H1 (cell line): ENCODE measurements at regions not wholly inside any gene's neighbourhood (a gene's known extent, or its start where the extent isn't known, plus 50 kb on each side); places are given as distances from the start of the nearest gene placed in this dataset.

Source experiments
- CTCF ChIA-PET: fragments of 300-600 bp; sonication (Branson Sonifier 250); formaldehyde crosslinking; loops from one replicate; lab custom pipeline; 2021; ENCODE audit not compliant: partially characterized antibody; lab: Charles Lee
- POLR2A ChIA-PET: fragments of 300-600 bp; sonication (Branson Sonifier 250); formaldehyde crosslinking; loops from one replicate; lab custom pipeline; 2021; ENCODE audit warnings: inconsistent platforms; ENCODE audit not compliant: partially characterized antibody; lab: Charles Lee
- DNase-seq, 2 experiments: peaks; one replicate each; pipeline versions ENCODE4 v3.0.0 to v3.0.0-alpha.2; 2010 to 2022; ENCODE audit warnings: low spot score in 2 of 2, low read depth in 1 of 2, mixed read lengths in 1 of 2
- FAIRE-seq: peaks from 2 replicates; lab custom pipeline; 2011; peaks lifted over from hg19 to GRCh38; lab: Jason Lieb, UNC
- H2AFZ ChIP-seq: 2 replicates; pipeline ENCODE4 v1.8.1; 2012; ENCODE audit warnings: low read length, inconsistent platforms
- H2AK5ac ChIP-seq: 2 replicates; pipeline ENCODE4 v1.6.1; 2013; ENCODE audit warnings: low read depth, low read length
- H2BK120ac ChIP-seq: replicated peaks from 2 replicates; pipeline ENCODE3; 2013; ENCODE audit warnings: low read depth, low read length, inconsistent platforms
- H2BK12ac ChIP-seq: 2 replicates; pipeline ENCODE4 v1.6.1; 2013; ENCODE audit warnings: low read depth, low read length
- H2BK15ac ChIP-seq: 2 replicates; pipeline ENCODE4 v1.6.1; 2013; ENCODE audit warnings: low read length
- H2BK20ac ChIP-seq: 2 replicates; pipeline ENCODE4 v1.6.1; 2013; ENCODE audit warnings: low read length
- H2BK5ac ChIP-seq: 2 replicates; pipeline ENCODE4 v1.6.1; 2013; ENCODE audit warnings: low read depth, low read length
- H3K14ac ChIP-seq: 2 replicates; pipeline ENCODE4 v1.6.1; 2013; ENCODE audit warnings: inconsistent platforms; ENCODE audit not compliant: insufficient read length
- H3K18ac ChIP-seq: 2 replicates; pipeline ENCODE4 v1.6.1; 2013; ENCODE audit warnings: low read length; ENCODE audit errors: extremely low read depth
- H3K23ac ChIP-seq: 2 replicates; pipeline ENCODE4 v1.6.1; 2013; ENCODE audit warnings: inconsistent platforms; ENCODE audit not compliant: insufficient read length
- H3K23me2 ChIP-seq: 2 replicates; pipeline ENCODE4 v1.6.1; 2013; ENCODE audit warnings: low read depth, low read length
- H3K27ac ChIP-seq: 2 replicates; pipeline ENCODE4 v1.6.1; 2011; ENCODE audit warnings: low read depth, low read length, inconsistent platforms
- H3K27me3 ChIP-seq, 4 experiments: replicated peaks in 1 of 4; 1 replicate in 1 of 4; 2 replicates in 3 of 4; pipeline versions ENCODE4 v1.6.1 to v1.8.1; 2011 to 2013; ENCODE audit warnings: low read length in 3 of 4, mild to moderate bottlenecking in 3 of 4, inconsistent platforms in 2 of 4, mixed read lengths in 2 of 4, moderate library complexity in 1 of 4; ENCODE audit not compliant: control insufficient read depth in 3 of 4, insufficient read depth in 3 of 4; ENCODE audit errors: extremely low read depth in 1 of 4
- H3K36me3 ChIP-seq, 4 experiments: 2 replicates each; pipeline versions ENCODE4 v1.6.1 to v1.8.1; 2011 to 2013; ENCODE audit warnings: mild to moderate bottlenecking in 4 of 4, low read length in 3 of 4, moderate library complexity in 2 of 4, control low read depth in 1 of 4, inconsistent platforms in 1 of 4; ENCODE audit not compliant: insufficient read depth in 4 of 4, control insufficient read depth in 2 of 4
- H3K4ac ChIP-seq: replicated peaks from 2 replicates; pipeline ENCODE3; 2013; ENCODE audit warnings: low read length, low read depth, mixed read lengths, inconsistent platforms; ENCODE audit not compliant: insufficient read length
- H3K4me1 ChIP-seq, 4 experiments: replicated peaks in 1 of 4; 1 replicate in 1 of 4; 2 replicates in 3 of 4; pipeline versions ENCODE4 v1.6.1 to v1.8.1; 2011 to 2013; ENCODE audit warnings: low read length in 3 of 4, inconsistent platforms in 2 of 4, mixed read lengths in 1 of 4; ENCODE audit not compliant: insufficient read depth in 4 of 4, control insufficient read depth in 3 of 4
- H3K4me2 ChIP-seq, 2 experiments: 2 replicates each; pipeline versions ENCODE4 v1.6.1 to v1.8.1; 2011 to 2013; ENCODE audit warnings: low read depth in 2 of 2, low read length in 2 of 2, control low read depth in 1 of 2, inconsistent platforms in 1 of 2, mild to moderate bottlenecking in 1 of 2; ENCODE audit not compliant: insufficient read depth in 1 of 2
- H3K4me3 ChIP-seq, 4 experiments: fragments of 200-600, 300-600 bp in 1 of 4; sonication (generic), shearing (Covaris generic), sonication (Bioruptor Twin) in 1 of 4; 2 replicates each; pipeline versions ENCODE4 v1.5.1 to v1.8.1; 2011 to 2016; ENCODE audit warnings: low read length in 4 of 4, low read depth in 3 of 4, control low read depth in 2 of 4, inconsistent platforms in 2 of 4, mild to moderate bottlenecking in 2 of 4, mixed read lengths in 1 of 4, moderate library complexity in 1 of 4; ENCODE audit not compliant: insufficient read depth in 2 of 4; ENCODE audit errors: extremely low read depth in 1 of 4
- H3K56ac ChIP-seq: replicated peaks from 2 replicates; pipeline ENCODE3; 2013; ENCODE audit warnings: low read depth, mild to moderate bottlenecking, mixed read lengths, low read length, inconsistent platforms; ENCODE audit not compliant: insufficient read length
- H3K79me1 ChIP-seq: 2 replicates; pipeline ENCODE4 v1.6.1; 2013; ENCODE audit warnings: low read depth, low read length, control low read depth
- H3K79me2 ChIP-seq, 2 experiments: 2 replicates each; pipeline versions ENCODE4 v1.6.1 to v1.8.1; 2012 to 2013; ENCODE audit warnings: low read length in 2 of 2, mild to moderate bottlenecking in 2 of 2, inconsistent platforms in 1 of 2; ENCODE audit not compliant: insufficient read depth in 2 of 2, control insufficient read depth in 1 of 2
- H3K9ac ChIP-seq, 4 experiments: replicated peaks in 1 of 4; 1 replicate in 1 of 4; 2 replicates in 3 of 4; pipeline versions ENCODE4 v1.6.1 to v1.8.1; 2011 to 2013; ENCODE audit warnings: low read depth in 3 of 4, low read length in 3 of 4, control low read depth in 2 of 4, mild to moderate bottlenecking in 2 of 4, moderate library complexity in 2 of 4, inconsistent platforms in 1 of 4; ENCODE audit errors: extremely low read depth in 1 of 4
- H3K9me3 ChIP-seq, 2 experiments: 2 replicates each; pipeline versions ENCODE4 v1.6.1 to v1.8.1; 2012 to 2013; ENCODE audit warnings: mild to moderate bottlenecking in 2 of 2, moderate library complexity in 2 of 2, control low read depth in 1 of 2, inconsistent platforms in 1 of 2, low read depth in 1 of 2, low read length in 1 of 2, mixed read lengths in 1 of 2; ENCODE audit not compliant: insufficient read depth in 2 of 2
- H4K20me1 ChIP-seq, 2 experiments: replicated peaks in 1 of 2; 2 replicates each; pipeline versions ENCODE3 to v1.8.1; 2011 to 2013; ENCODE audit warnings: inconsistent platforms in 2 of 2, low read length in 2 of 2, mild to moderate bottlenecking in 1 of 2; ENCODE audit not compliant: insufficient read depth in 2 of 2, control insufficient read depth in 1 of 2
- H4K5ac ChIP-seq: 2 replicates; pipeline ENCODE4 v1.6.1; 2013; ENCODE audit warnings: low read length, low read depth, mixed read lengths, inconsistent platforms; ENCODE audit not compliant: insufficient read length
- H4K8ac ChIP-seq: 2 replicates; pipeline ENCODE4 v1.8.0; 2013; ENCODE audit warnings: mild to moderate bottlenecking, moderate library complexity, low read length, inconsistent platforms; ENCODE audit not compliant: insufficient read depth; ENCODE audit errors: extremely low read depth
- H4K91ac ChIP-seq: replicated peaks from 2 replicates; pipeline ENCODE3; 2013; ENCODE audit warnings: low read length, mixed read lengths, inconsistent platforms; ENCODE audit not compliant: insufficient read length
- ASH2L ChIP-seq: fragments of 200-600, 300-600 bp; sonication (generic); IDR thresholded peaks from one replicate; pipeline ENCODE4 v1.7.1; 2017; ENCODE audit warnings: low read length
- CBX8 ChIP-seq: fragments of 300-800, 300-1000 bp; sonication (generic); IDR thresholded peaks from 2 replicates; pipeline ENCODE4 v1.7.1; 2016; ENCODE audit warnings: low read depth, low read length, borderline replicate concordance
- NANOG ChIP-seq: IDR thresholded peaks from 2 replicates; pipeline ENCODE4 v1.6.1; 2011; ENCODE audit warnings: low read length, low read depth, mild to moderate bottlenecking, inconsistent platforms; ENCODE audit not compliant: insufficient read depth, poor library complexity, severe bottlenecking
- POU5F1 ChIP-seq: IDR thresholded peaks from 2 replicates; pipeline ENCODE4 v1.6.1; 2011; ENCODE audit warnings: low read depth, mild to moderate bottlenecking, low read length, moderate library complexity
- RAD21 ChIP-seq, 2 experiments: IDR thresholded peaks in 1 of 2; conservative IDR thresholded peaks in 1 of 2; 2 replicates each; pipeline ENCODE4 v1.6.1; 2011; ENCODE audit warnings: low read depth in 2 of 2, low read length in 2 of 2, improper control_type of control experiment in 1 of 2, inconsistent platforms in 1 of 2, mild to moderate bottlenecking in 1 of 2, moderate library complexity in 1 of 2
- SIN3A ChIP-seq, 2 experiments: IDR thresholded peaks in 1 of 2; conservative IDR thresholded peaks in 1 of 2; 2 replicates each; pipeline ENCODE4 v1.6.1; 2011 to 2012; ENCODE audit warnings: low read length in 2 of 2, improper control_type of control experiment in 1 of 2, low read depth in 1 of 2, mild to moderate bottlenecking in 1 of 2
- SIRT6 ChIP-seq: IDR thresholded peaks from one replicate; pipeline ENCODE4 v1.7.1; 2012; ENCODE audit warnings: low read length, inconsistent platforms
- SP2 ChIP-seq: IDR thresholded peaks from 2 replicates; pipeline ENCODE4 v1.6.1; 2012; ENCODE audit warnings: mild to moderate bottlenecking, low read length, inconsistent platforms
- SUZ12 ChIP-seq: fragments of 200-600 bp; sonication (generic); IDR thresholded peaks from 2 replicates; pipeline ENCODE4 v1.6.1; 2012; ENCODE audit warnings: mild to moderate bottlenecking, inconsistent platforms, low read length, moderate library complexity, mixed read lengths
- WGBS, 2 experiments: shearing (Covaris generic) in 1 of 2; methylation state at CpG; one replicate each; pipeline versions ENCODE4 v1.1.6 to v1.1.7; 2013 to 2015; ENCODE audit warnings: low lambda C conversion rate in 2 of 2, mixed read lengths in 2 of 2, inconsistent platforms in 1 of 2, low coverage in 1 of 2, missing lambda C conversion rate in 1 of 2; ENCODE audit not compliant: insufficient replicate concordance in 2 of 2, insufficient coverage in 1 of 2, insufficient read length in 1 of 2; ENCODE audit errors: extremely low coverage in 1 of 2, missing lambda C conversion rate in 1 of 2; 5-methylcytosine and 5-hydroxymethylcytosine counted together
- TF ChIP-seq, protein P1 (sequence below): IDR thresholded peaks from 2 replicates; pipeline ENCODE4 v1.6.1; 2012; ENCODE audit warnings: inconsistent platforms

DNA sequence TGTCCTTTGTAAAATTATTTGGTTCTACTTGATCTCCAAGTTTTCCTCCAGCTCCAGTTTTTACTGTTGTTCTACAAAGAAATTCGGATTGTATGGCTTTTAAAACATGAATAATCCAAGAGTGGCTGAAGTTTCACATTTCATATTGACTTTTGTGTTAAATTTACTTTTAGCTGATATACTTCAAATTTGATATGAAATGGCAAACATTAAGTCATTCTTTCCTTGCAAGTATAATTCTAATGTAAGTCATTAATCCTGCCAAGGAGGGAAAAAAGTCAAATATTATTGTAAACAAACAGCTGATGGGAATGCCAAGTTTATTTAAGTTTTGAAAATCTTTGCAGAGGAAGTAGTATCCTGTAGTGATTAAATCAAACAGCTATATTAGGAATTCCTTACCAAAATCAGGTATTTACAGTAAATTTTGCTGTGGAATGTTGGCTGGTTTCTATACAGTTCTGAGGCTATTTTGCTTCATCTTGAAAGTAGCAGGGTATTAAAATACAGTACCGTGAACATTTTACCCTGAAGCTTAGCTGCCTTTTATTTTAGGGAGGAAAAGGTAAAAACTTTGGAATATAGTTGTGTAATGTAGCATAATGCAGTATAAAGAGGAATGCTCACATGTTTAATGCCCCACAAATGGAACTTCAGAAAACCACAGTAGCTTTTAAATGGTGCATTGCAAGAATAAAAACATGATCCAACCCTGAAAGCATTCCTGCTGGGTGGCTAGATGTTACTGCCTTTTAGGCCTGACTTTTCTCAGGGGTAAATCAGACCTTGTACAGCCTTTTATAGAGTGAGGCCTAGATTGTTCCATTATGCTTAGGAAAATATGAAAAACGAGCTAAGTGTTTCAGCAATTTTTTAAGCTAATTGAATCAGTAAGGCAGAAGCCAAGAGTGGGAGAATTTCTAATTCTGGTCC lies 62.7 kb upstream of the NT5C1B start:
- no peak overlapping the region for H3K4me3 ChIP-seq
- FAIRE-seq, result no peak
- H4K20me1 ChIP-seq, result no peaks in the 10 kb centered on the region
- H2BK15ac ChIP-seq, result no peak overlapping the region
- TF ChIP-seq CBX8 (no peak), SIRT6 (no peak), SUZ12 (no peak), SIN3A (conservative IDR thresholded peaks at IDR 0.05 in 1 of 2, IDR thresholded peaks at IDR 0.05 in 1 of 2; ENCODE audit: low read depth in 1 of 2, low read length in 2 of 2) (no peak), POU5F1 (no peak), NANOG (no peak), ASH2L (no peak), SP2 (no peak), RAD21 (IDR thresholded peaks at IDR 0.05 in 1 of 2, conservative IDR thresholded peaks at IDR 0.05 in 1 of 2; ENCODE audit: low read depth in 2 of 2, low read length in 2 of 2) (no peak)
- TF ChIP-seq, protein P1, sequence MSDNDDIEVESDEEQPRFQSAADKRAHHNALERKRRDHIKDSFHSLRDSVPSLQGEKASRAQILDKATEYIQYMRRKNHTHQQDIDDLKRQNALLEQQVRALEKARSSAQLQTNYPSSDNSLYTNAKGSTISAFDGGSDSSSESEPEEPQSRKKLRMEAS, result no peak
- TF ChIP-seq, all 59 proteins: peak for 0
- Histone ChIP-seq H3K27ac (no peak overlapping the region), H3K9ac (no peak overlapping the region), H2BK20ac (no peak overlapping the region), H4K8ac (no peak overlapping the region), H3K79me2 (no peaks in the 10 kb centered on the region), H3K4ac (no peak overlapping the region), H3K4me2 (no peak overlapping the region), H3K56ac (no peak overlapping the region), H3K4me1 (no peaks in the 10 kb centered on the region), H2AK5ac (no peak overlapping the region), H3K23me2 (no peaks in the 10 kb centered on the region), H3K23ac (no peak overlapping the region), H3K18ac (no peak overlapping the region), H3K27me3 (no peaks in the 10 kb centered on the region), H4K5ac (no peak overlapping the region), H3K14ac (no peak overlapping the region), H2AFZ (no peak overlapping the region), H3K9me3 (no peaks in the 10 kb centered on the region), H4K91ac (no peak overlapping the region), H2BK12ac (no peak overlapping the region), H3K79me1 (no peaks in the 10 kb centered on the region), H3K36me3 (no peaks in the 10 kb centered on the region), H2BK120ac (no peak overlapping the region), H2BK5ac (no peak overlapping the region)
- WGBS, 2 experiments, result 87% methylated on average over 3 of the region's 3 CpGs; no CpG with 5 or more reads in 1 of the 2 experiments
- ChIA-PET POLR2A (no interaction called here), CTCF (interaction anchor here (0.6 to 3.1 kb wide), 3 partner anchors 51 to 132 kb away, joined by 3 to 9 read pairs (median 3); no protein-coding TSS in a partner anchor)
- no peak for DNase-seq
